Astrocyte of the cerebellum (primary cell): ENCODE measurements at regions not wholly inside any gene's neighbourhood (a gene's known extent, or its start where the extent isn't known, plus 50 kb on each side); places are given as distances from the start of the nearest gene placed in this dataset.
"Not testable (repeated sequence)": the region's sequence is repeated elsewhere in the genome, so short reads cannot be mapped to it uniquely, and the experiment has no call there.

Source experiments
- DNase-seq: peaks from one replicate; pipeline ENCODE4 v3.0.0-alpha.2; 2011; ENCODE audit warnings: low read depth
- H3K4me3 ChIP-seq: 2 replicates; pipeline ENCODE4 v1.5.1; 2011; ENCODE audit warnings: mild to moderate bottlenecking, low read depth, low read length, moderate library complexity
- in situ Hi-C: cut with HindIII; loops from 2 replicates; pipeline ENCODE4 v1.10.0; 2017; ENCODE audit warnings: low sequenced_read_pairs
- TF ChIP-seq, protein P1 (sequence below): IDR thresholded peaks from 2 replicates; pipeline ENCODE4 v1.5.1; 2012; ENCODE audit warnings: low read length, low read depth, moderate library complexity, mild to moderate bottlenecking; ENCODE audit errors: missing control alignments

- no peak for DNase-seq
- TF ChIP-seq, protein P1, sequence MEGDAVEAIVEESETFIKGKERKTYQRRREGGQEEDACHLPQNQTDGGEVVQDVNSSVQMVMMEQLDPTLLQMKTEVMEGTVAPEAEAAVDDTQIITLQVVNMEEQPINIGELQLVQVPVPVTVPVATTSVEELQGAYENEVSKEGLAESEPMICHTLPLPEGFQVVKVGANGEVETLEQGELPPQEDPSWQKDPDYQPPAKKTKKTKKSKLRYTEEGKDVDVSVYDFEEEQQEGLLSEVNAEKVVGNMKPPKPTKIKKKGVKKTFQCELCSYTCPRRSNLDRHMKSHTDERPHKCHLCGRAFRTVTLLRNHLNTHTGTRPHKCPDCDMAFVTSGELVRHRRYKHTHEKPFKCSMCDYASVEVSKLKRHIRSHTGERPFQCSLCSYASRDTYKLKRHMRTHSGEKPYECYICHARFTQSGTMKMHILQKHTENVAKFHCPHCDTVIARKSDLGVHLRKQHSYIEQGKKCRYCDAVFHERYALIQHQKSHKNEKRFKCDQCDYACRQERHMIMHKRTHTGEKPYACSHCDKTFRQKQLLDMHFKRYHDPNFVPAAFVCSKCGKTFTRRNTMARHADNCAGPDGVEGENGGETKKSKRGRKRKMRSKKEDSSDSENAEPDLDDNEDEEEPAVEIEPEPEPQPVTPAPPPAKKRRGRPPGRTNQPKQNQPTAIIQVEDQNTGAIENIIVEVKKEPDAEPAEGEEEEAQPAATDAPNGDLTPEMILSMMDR, result no peak
- no peak overlapping the region for H3K4me3 ChIP-seq
- in situ Hi-C loops, result no loop called here
Measured at GRCh38 chr2:4791488-4791887, 900.7 kb upstream of the SOX11 start.

- in situ Hi-C loops, result no loop called here
- TF ChIP-seq, protein P1, result no peak
- no peak overlapping the region for H3K4me3 ChIP-seq
- no peak for DNase-seq
Measured at GRCh38 chr2:4792126-4792525, 900.1 kb upstream of the SOX11 start.

- no peak for DNase-seq
- H3K4me3 ChIP-seq, result no peak overlapping the region
- in situ Hi-C loops, result no loop called here
- TF ChIP-seq, protein P1, result no peak
Measured at GRCh38 chr2:4803396-4803795, 888.8 kb upstream of the SOX11 start.

- in situ Hi-C loops, H3K4me3 ChIP-seq, DNase-seq: not testable (repeated sequence)
Measured at GRCh38 chr2:4814137-4814536, 878.0 kb upstream of the SOX11 start.

DNA sequence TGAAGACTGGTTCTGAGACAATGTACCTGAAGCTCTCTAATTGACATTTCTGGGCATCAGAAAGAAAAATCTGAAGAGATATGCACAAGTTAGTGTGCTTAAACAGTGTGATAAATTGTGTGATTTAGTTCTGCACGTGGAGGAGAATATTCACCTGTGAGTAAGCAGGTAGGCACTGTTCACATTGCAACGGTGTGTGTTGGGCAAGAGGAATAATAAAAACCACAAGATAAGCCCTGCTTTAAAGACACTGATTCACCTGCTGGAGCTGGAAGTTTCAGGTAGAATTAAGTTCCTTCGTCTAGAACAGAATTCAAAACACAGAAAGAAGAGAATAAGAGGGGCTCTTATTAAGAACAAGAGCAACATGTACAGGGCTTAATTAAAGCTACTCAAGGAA is 864.3 kb upstream of the SOX11 start:
- DNase-seq, result no peak
- H3K4me3 ChIP-seq, result no peak overlapping the region
- TF ChIP-seq, protein P1, result no peak
- in situ Hi-C loops, result no loop called here

GRCh38 chr2:4828682-4829374 is 863.4 kb upstream of the SOX11 start:
- TF ChIP-seq, protein P1, result no peak

GRCh38 chr2:4831751-4832150 is 860.4 kb upstream of the SOX11 start:
- TF ChIP-seq, protein P1, result no peak
- DNase-seq, result peak; percentile 15
- in situ Hi-C loops, result no loop called here
- H3K4me3 ChIP-seq, result no peak overlapping the region

More at GRCh38 chr2:4828682-4829374, 863.4 kb upstream of the SOX11 start:
- DNase-seq, result no peak
- in situ Hi-C loops, result no loop called here
- no peak overlapping the region for H3K4me3 ChIP-seq
